ENCODE measurements at regions not wholly inside any gene's neighbourhood (a gene's known extent, or its start where the extent isn't known, plus 50 kb on each side); places are given as distances from the start of the nearest gene placed in this dataset.

GRCh38 chr3:22704166-22704565 lies 499.0 kb upstream of the UBE2E2 start:
- TF ChIP-seq REST (IDR thresholded peaks at IDR 0.05; ENCODE audit: insufficient read depth in 1 of 2, low read depth in 2 of 2, low read length in 2 of 2): no peak

- TF ChIP-seq TAF1 (IDR thresholded peaks at IDR 0.05; ENCODE audit: borderline replicate concordance, insufficient read depth, low read length) (no peak), FOXP2 (optimal IDR thresholded peaks at IDR 0.05; ENCODE audit: borderline replicate concordance, extremely low read depth, extremely low read length, insufficient read depth) (no peak), POLR2AphosphoS5 (IDR thresholded peaks at IDR 0.05; ENCODE audit: low read depth, low read length) (no peak), SIN3A (IDR thresholded peaks at IDR 0.05; ENCODE audit: borderline replicate concordance, insufficient read depth, low read length) (no peak), REST (IDR thresholded peaks at IDR 0.05; ENCODE audit: insufficient read depth in 1 of 2, low read depth in 2 of 2, low read length in 2 of 2) (no peak)
Observed at GRCh38 chr3:22704571-22705354, 498.4 kb upstream of the UBE2E2 start.

DNA sequence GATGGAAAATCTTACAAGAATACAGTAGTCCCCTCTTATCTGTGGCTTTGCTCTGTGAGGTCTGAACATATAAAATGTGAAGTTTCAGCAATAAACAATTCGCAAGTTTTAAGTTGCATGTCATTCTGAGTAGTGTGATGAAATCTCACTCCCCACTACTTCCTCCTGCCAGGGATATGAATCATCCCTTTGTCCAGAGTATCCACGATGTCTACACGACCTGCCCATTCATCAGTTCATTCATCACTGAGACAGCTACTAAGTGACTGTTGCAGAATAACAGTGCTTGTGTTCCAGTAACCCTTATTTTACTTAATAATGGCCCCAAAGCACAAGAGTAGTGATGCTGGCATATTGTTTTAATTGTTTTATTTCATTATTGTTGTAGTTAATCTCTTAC lies 489.2 kb upstream of the UBE2E2 start:
- peak; percentile 34; the same call in 1 of the 2 replicates for TF ChIP-seq TAF1 (IDR thresholded peaks at IDR 0.05; ENCODE audit: borderline replicate concordance, insufficient read depth, low read length)
- peak; percentile 50; the same call in 1 of the 2 replicates for TF ChIP-seq SIN3A (IDR thresholded peaks at IDR 0.05; ENCODE audit: borderline replicate concordance, insufficient read depth, low read length)
- no peak for TF ChIP-seq FOXP2 (optimal IDR thresholded peaks at IDR 0.05; ENCODE audit: borderline replicate concordance, extremely low read depth, extremely low read length, insufficient read depth)
- TF ChIP-seq REST (IDR thresholded peaks at IDR 0.05; ENCODE audit: insufficient read depth in 1 of 2, low read depth in 2 of 2, low read length in 2 of 2): no peak
- TF ChIP-seq POLR2AphosphoS5 (IDR thresholded peaks at IDR 0.05; ENCODE audit: low read depth, low read length): no peak

DNA sequence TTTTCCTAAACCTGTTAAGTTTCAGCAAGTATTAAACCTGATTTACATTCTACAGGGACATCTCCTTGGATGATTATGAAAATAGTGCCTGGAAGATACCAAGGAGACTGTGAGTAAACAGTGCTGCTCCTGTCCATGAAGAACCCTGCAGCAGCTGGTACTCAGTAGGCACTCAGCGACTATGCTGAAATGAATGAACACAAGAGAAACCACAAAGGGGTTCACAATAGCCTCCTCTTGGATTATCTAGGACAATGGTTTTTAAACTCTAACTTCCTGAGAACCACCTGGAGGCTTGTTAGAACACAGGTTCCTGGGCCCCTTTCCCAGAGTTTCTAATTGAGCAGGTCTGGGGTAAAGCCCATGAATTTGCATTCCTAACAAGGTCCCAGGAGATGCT lies 488.4 kb upstream of the UBE2E2 start:
- no peak for TF ChIP-seq REST (IDR thresholded peaks at IDR 0.05; ENCODE audit: insufficient read depth in 1 of 2, low read depth in 2 of 2, low read length in 2 of 2)
- TF ChIP-seq SIN3A (IDR thresholded peaks at IDR 0.05; ENCODE audit: borderline replicate concordance, insufficient read depth, low read length): no peak
- TF ChIP-seq POLR2AphosphoS5 (IDR thresholded peaks at IDR 0.05; ENCODE audit: low read depth, low read length): no peak
- TF ChIP-seq FOXP2 (optimal IDR thresholded peaks at IDR 0.05; ENCODE audit: borderline replicate concordance, extremely low read depth, extremely low read length, insufficient read depth): no peak
- TF ChIP-seq TAF1 (IDR thresholded peaks at IDR 0.05; ENCODE audit: borderline replicate concordance, insufficient read depth, low read length): no peak

DNA sequence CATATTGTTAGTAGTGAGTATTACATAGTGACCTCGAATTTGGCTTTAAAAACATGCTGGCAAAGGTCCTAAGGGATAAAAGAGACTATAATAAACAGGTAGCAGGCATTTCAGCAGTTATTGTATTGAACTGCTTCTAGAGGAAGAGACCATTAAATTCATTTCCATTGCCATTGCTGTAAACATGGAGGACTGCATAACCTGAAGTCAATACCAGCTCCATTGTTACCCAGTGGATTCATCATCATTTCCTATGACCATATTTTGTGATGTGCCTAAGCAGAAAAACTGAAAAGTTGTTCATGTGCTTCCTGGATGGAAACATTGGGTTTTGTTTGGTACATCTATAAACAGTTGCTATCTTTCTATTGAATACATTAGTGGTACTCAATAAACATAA lies 482.5 kb upstream of the UBE2E2 start:
- TF ChIP-seq POLR2AphosphoS5 (IDR thresholded peaks at IDR 0.05; ENCODE audit: low read depth, low read length) (no peak), REST (IDR thresholded peaks at IDR 0.05; ENCODE audit: insufficient read depth in 1 of 2, low read depth in 2 of 2, low read length in 2 of 2) (no peak), SIN3A (IDR thresholded peaks at IDR 0.05; ENCODE audit: borderline replicate concordance, insufficient read depth, low read length) (no peak), TAF1 (IDR thresholded peaks at IDR 0.05; ENCODE audit: borderline replicate concordance, insufficient read depth, low read length) (no peak), FOXP2 (optimal IDR thresholded peaks at IDR 0.05; ENCODE audit: borderline replicate concordance, extremely low read depth, extremely low read length, insufficient read depth) (no peak)
